ENCODE measurements at regions not wholly inside any gene's neighbourhood (a gene's known extent, or its start where the extent isn't known, plus 50 kb on each side); places are given as distances from the start of the nearest gene placed in this dataset.

DNA sequence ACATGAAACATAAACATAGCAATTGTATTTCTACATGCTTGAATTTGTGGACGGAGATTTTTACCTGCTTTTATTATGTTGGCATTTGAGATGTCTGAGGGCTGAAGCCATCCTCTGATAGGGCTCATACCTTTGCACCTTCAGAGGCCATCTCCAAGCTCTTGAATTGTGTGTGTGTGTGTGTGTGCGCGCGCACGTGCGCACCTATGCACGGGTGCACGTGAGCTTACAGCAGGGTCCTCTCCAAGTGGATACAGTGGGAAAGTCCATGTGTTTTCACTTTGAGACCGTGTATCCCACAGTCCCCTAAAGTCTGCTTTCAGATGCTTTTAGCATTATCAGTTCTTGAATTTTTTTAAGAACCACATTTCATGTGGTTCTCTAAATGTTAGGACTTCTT is 178.6 kb downstream of the RAB11FIP2 start:
- Histone ChIP-seq H3K27me3 (no peaks in the 10 kb centered on the region), H3K4me1 (ENCODE audit: insufficient read depth) (no peaks in the 10 kb centered on the region), H3K36me3 (no peaks in the 10 kb centered on the region), H3K4me3 (no peak overlapping the region), H3K27ac (no peak overlapping the region), H3K9me3 (no peaks in the 10 kb centered on the region)
- 85 to 86% (median 86%) methylated on average over 9 of the region's 9 CpGs for WGBS, 3 donors
- intact Hi-C loops (cut with DNase I): no loop called here
- no peak for TF ChIP-seq POLR2A (IDR thresholded peaks at IDR 0.05)
- no peak for TF ChIP-seq EP300 (IDR thresholded peaks at IDR 0.05)
- TF ChIP-seq, protein P1, sequence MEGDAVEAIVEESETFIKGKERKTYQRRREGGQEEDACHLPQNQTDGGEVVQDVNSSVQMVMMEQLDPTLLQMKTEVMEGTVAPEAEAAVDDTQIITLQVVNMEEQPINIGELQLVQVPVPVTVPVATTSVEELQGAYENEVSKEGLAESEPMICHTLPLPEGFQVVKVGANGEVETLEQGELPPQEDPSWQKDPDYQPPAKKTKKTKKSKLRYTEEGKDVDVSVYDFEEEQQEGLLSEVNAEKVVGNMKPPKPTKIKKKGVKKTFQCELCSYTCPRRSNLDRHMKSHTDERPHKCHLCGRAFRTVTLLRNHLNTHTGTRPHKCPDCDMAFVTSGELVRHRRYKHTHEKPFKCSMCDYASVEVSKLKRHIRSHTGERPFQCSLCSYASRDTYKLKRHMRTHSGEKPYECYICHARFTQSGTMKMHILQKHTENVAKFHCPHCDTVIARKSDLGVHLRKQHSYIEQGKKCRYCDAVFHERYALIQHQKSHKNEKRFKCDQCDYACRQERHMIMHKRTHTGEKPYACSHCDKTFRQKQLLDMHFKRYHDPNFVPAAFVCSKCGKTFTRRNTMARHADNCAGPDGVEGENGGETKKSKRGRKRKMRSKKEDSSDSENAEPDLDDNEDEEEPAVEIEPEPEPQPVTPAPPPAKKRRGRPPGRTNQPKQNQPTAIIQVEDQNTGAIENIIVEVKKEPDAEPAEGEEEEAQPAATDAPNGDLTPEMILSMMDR (IDR thresholded peaks at IDR 0.05): no peak
- no peak for DNase-seq

DNA sequence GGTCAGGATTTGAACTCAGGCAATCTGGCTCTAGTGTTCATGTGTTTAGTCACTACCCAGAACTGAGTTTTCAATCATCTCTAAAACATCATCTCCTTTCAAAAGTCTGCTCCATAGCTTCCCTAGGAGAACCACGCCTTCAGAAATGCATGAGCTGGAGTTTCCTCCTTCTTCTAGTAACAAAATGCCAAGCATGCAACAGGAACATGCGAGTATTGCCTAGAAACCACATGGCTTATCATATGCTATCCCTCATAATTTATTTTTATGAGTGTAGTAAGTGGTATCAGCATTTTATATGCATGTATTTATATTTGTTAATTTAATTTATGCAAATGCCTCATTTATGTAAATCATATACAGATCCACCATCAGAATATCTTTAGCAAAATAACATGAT is 170.9 kb downstream of the RAB11FIP2 start:
- Histone ChIP-seq H3K27ac (no peak overlapping the region), H3K4me1 (ENCODE audit: insufficient read depth) (no peaks in the 10 kb centered on the region), H3K36me3 (no peaks in the 10 kb centered on the region), H3K4me3 (no peak overlapping the region), H3K9me3 (no peaks in the 10 kb centered on the region), H3K27me3 (no peaks in the 10 kb centered on the region)
- WGBS, 3 donors: 78 to 87% (median 79%) methylated on average over 2 of the region's 2 CpGs
- TF ChIP-seq, protein P1 (IDR thresholded peaks at IDR 0.05): no peak
- TF ChIP-seq POLR2A (IDR thresholded peaks at IDR 0.05) (no peak), EP300 (IDR thresholded peaks at IDR 0.05) (no peak)
- DNase-seq: no peak
- intact Hi-C loops (cut with DNase I): no loop called here

DNA sequence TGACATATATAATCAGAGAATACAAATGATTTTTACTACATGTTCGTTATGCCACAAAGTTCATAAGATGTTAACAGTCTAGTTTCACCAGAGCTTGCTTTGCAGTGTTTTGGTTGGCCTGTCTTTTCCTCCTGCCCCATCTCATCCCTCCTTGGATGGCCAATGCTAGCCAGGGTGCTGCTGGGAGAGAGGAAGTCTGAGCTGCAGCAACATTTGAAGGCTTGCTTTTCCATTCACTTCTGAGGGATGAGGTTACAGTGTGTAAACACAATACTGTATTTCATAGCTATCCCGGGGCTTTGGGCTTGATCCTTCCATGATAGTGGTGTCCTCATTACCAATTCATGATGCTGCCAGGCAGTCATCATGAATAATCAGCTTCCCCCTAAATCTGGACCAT is 170.5 kb downstream of the RAB11FIP2 start:
- Histone ChIP-seq H3K4me3 (no peak overlapping the region), H3K36me3 (no peaks in the 10 kb centered on the region), H3K27ac (no peak overlapping the region), H3K27me3 (no peaks in the 10 kb centered on the region), H3K9me3 (no peaks in the 10 kb centered on the region), H3K4me1 (ENCODE audit: insufficient read depth) (no peaks in the 10 kb centered on the region)
- DNase-seq: no peak
- WGBS, 3 donors: 64 to 74% (median 71%) methylated on average over 2 of the region's 2 CpGs
- intact Hi-C loops (cut with DNase I): no loop called here
- TF ChIP-seq, protein P1 (IDR thresholded peaks at IDR 0.05): no peak
- TF ChIP-seq EP300 (IDR thresholded peaks at IDR 0.05): no peak
- TF ChIP-seq POLR2A (IDR thresholded peaks at IDR 0.05): no peak

DNA sequence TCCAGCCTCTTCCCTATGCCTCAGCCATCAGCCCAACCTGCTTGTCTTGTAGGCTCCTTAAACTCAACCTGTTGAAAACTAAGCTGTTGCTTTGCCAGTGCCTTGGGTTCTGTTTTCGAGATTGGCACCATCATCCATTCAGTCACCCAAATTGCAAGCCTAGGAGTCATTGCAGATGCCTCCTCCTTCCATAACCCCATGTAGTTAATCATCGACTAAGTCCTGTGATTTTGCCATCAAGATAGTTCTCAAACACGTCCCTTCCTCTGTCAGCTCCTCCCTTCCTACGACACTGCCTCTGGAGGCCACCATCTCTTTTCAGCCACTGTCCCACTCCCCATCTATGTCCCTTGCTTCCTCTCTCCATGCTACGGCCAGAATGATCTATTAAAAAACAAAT is 168.1 kb downstream of the RAB11FIP2 start:
- DNase-seq: no peak
- 88 to 90% (median 89%) methylated on average over 5 of the region's 5 CpGs for WGBS, 3 donors

More for the DNA sequence above, 168.1 kb downstream of the RAB11FIP2 start:
- H3K27ac ChIP-seq: no peak overlapping the region
- H3K9me3 ChIP-seq: no peaks in the 10 kb centered on the region
- intact Hi-C loops (cut with DNase I): no loop called here
- H3K4me1 ChIP-seq (ENCODE audit: insufficient read depth): no peaks in the 10 kb centered on the region
- H3K27me3 ChIP-seq: no peaks in the 10 kb centered on the region
- no peak for TF ChIP-seq POLR2A (IDR thresholded peaks at IDR 0.05)
- TF ChIP-seq, protein P1 (IDR thresholded peaks at IDR 0.05): no peak
- TF ChIP-seq EP300 (IDR thresholded peaks at IDR 0.05): no peak
- H3K4me3 ChIP-seq: no peak overlapping the region
- H3K36me3 ChIP-seq: no peaks in the 10 kb centered on the region
